Smooth muscle cell (in vitro differentiated cells): ENCODE measurements at regions not wholly inside any gene's neighbourhood (a gene's known extent, or its start where the extent isn't known, plus 50 kb on each side); places are given as distances from the start of the nearest gene placed in this dataset.

Experiments
- DNase-seq: peaks from one replicate; lab custom pipeline; 2025; ENCODE audit not compliant: unreplicated experiment; lab: John Stamatoyannopoulos, UW
- H2AFZ ChIP-seq: fragments of 200-600 bp; sonication (generic); 2 replicates; pipeline ENCODE4 v1.6.0; 2016; ENCODE audit warnings: antibody characterized with exemption, low read depth, mild to moderate bottlenecking
- H3F3A ChIP-seq: fragments of 200-600 bp; sonication (generic); 2 replicates; pipeline ENCODE4 v1.6.0; 2017; ENCODE audit warnings: antibody characterized with exemption, low read depth
- H3K27ac ChIP-seq: fragments of 200-600 bp; sonication (generic); 2 replicates; pipeline ENCODE4 v1.5.1; 2016; ENCODE audit warnings: low read depth, mild to moderate bottlenecking
- H3K27me3 ChIP-seq: fragments of 200-600 bp; sonication (generic); 2 replicates; pipeline ENCODE4 v1.6.1; 2016; ENCODE audit warnings: low read depth, mild to moderate bottlenecking
- H3K36me3 ChIP-seq: fragments of 200-600 bp; sonication (generic); 2 replicates; pipeline ENCODE4 v1.5.1; 2016; ENCODE audit warnings: low read depth
- H3K4me1 ChIP-seq: fragments of 200-600 bp; sonication (generic); 2 replicates; pipeline ENCODE4 v1.5.1; 2016; ENCODE audit warnings: low read depth
- H3K4me2 ChIP-seq: fragments of 200-600 bp; sonication (generic); 2 replicates; pipeline ENCODE4 v1.6.0; 2016; ENCODE audit warnings: mild to moderate bottlenecking
- H3K4me3 ChIP-seq: fragments of 200-600 bp; sonication (generic); 2 replicates; pipeline ENCODE4 v1.5.1; 2016; ENCODE audit warnings: mild to moderate bottlenecking
- H3K79me2 ChIP-seq: fragments of 200-600 bp; sonication (generic); 2 replicates; pipeline ENCODE4 v1.6.0; 2016; ENCODE audit warnings: low read depth, mild to moderate bottlenecking
- H3K9ac ChIP-seq: fragments of 200-600 bp; sonication (generic); 2 replicates; pipeline ENCODE4 v1.6.0; 2016; ENCODE audit warnings: low read depth
- H3K9me3 ChIP-seq: fragments of 200-600 bp; sonication (generic); replicated peaks from 2 replicates; pipeline ENCODE4 v1.5.1; 2016; ENCODE audit warnings: low read depth
- H4K20me1 ChIP-seq: fragments of 200-600 bp; sonication (generic); 2 replicates; pipeline ENCODE4 v1.6.0; 2016; ENCODE audit warnings: low read depth
- CTCF ChIP-seq: fragments of 200-600 bp; sonication (generic); IDR thresholded peaks from 2 replicates; pipeline ENCODE4 v1.5.1; 2017; ENCODE audit warnings: borderline replicate concordance, mild to moderate bottlenecking, antibody characterized with exemption; ENCODE audit not compliant: insufficient read depth, poor library complexity, severe bottlenecking
- WGBS: methylation state at CpG from one replicate; pipeline ENCODE4 v1.1.7; 2016; ENCODE audit warnings: low lambda C conversion rate; 5-methylcytosine and 5-hydroxymethylcytosine counted together

GRCh38 chr6:84422380-84422968 is 195.0 kb upstream of the CEP162 start:
- H3K27ac ChIP-seq: no peak overlapping the region
- no peaks in the 10 kb centered on the region for H4K20me1 ChIP-seq
- H3K9me3 ChIP-seq: no peaks in the 10 kb centered on the region
- no peaks in the 10 kb centered on the region for H3F3A ChIP-seq
- H3K79me2 ChIP-seq: no peaks in the 10 kb centered on the region
- H3K4me3 ChIP-seq: no peak overlapping the region
- peak overlapping the region; percentile 81 for H3K4me2 ChIP-seq
- peak; percentile 92 for TF ChIP-seq CTCF
- 7% methylated on average over 13 of the region's 13 CpGs for WGBS
- H3K9ac ChIP-seq: no peak overlapping the region
- peaks cover 6% of the 10 kb centered on the region for H3K4me1 ChIP-seq
- H3K36me3 ChIP-seq: no peaks in the 10 kb centered on the region
- DNase-seq: peak; percentile 29
- H3K27me3 ChIP-seq: peaks cover 73% of the 10 kb centered on the region
- H2AFZ ChIP-seq: no peak overlapping the region

GRCh38 chr6:84421031-84421430 is 193.6 kb upstream of the CEP162 start:
- Histone ChIP-seq H3K36me3 (no peaks in the 10 kb centered on the region), H3K9me3 (no peaks in the 10 kb centered on the region), H3K27ac (no peak overlapping the region), H3K4me1 (peaks cover 6% of the 10 kb centered on the region), H4K20me1 (no peaks in the 10 kb centered on the region), H3F3A (no peaks in the 10 kb centered on the region), H3K4me3 (no peak overlapping the region), H2AFZ (no peak overlapping the region), H3K27me3 (peaks cover 62% of the 10 kb centered on the region), H3K9ac (no peak overlapping the region), H3K4me2 (no peak overlapping the region), H3K79me2 (no peaks in the 10 kb centered on the region)
- no peak for TF ChIP-seq CTCF
- DNase-seq: no peak
- 57% methylated on average over 5 of the region's 5 CpGs for WGBS

GRCh38 chr6:84417260-84417659 is 189.8 kb upstream of the CEP162 start:
- no peaks in the 10 kb centered on the region for H3K79me2 ChIP-seq
- no peak for TF ChIP-seq CTCF
- no peak overlapping the region for H2AFZ ChIP-seq
- no peak overlapping the region for H3K4me3 ChIP-seq
- no peak overlapping the region for H3K27ac ChIP-seq
- H3K9ac ChIP-seq: no peak overlapping the region
- no peaks in the 10 kb centered on the region for H3K36me3 ChIP-seq
- WGBS: 57% methylated on average over 3 of the region's 3 CpGs
- H3K9me3 ChIP-seq: no peaks in the 10 kb centered on the region
- no peak for DNase-seq
- peaks cover 57% of the 10 kb centered on the region for H3K27me3 ChIP-seq
- H3K4me1 ChIP-seq: no peaks in the 10 kb centered on the region
- no peaks in the 10 kb centered on the region for H4K20me1 ChIP-seq
- H3K4me2 ChIP-seq: no peak overlapping the region
- H3F3A ChIP-seq: no peaks in the 10 kb centered on the region

- no peak overlapping the region for H3K9ac ChIP-seq
These were observed 188.7 kb upstream of the CEP162 start for GRCh38 chr6:84416043-84416657.

More at GRCh38 chr6:84416043-84416657, 188.7 kb upstream of the CEP162 start:
- Histone ChIP-seq H3K4me2 (no peak overlapping the region), H2AFZ (no peak overlapping the region), H3K79me2 (no peaks in the 10 kb centered on the region), H4K20me1 (no peaks in the 10 kb centered on the region), H3K27me3 (peaks cover 55% of the 10 kb centered on the region), H3K27ac (no peak overlapping the region), H3K4me3 (no peak overlapping the region), H3K4me1 (no peaks in the 10 kb centered on the region), H3K9me3 (no peaks in the 10 kb centered on the region), H3K36me3 (no peaks in the 10 kb centered on the region), H3F3A (no peaks in the 10 kb centered on the region)
- TF ChIP-seq CTCF: no peak
- 92% methylated on average over 2 of the region's 2 CpGs for WGBS
- DNase-seq: no peak
